ENCODE measurements at regions not wholly inside any gene's neighbourhood (a gene's known extent, or its start where the extent isn't known, plus 50 kb on each side); places are given as distances from the start of the nearest gene placed in this dataset.
"Not testable (repeated sequence)": the region's sequence is repeated elsewhere in the genome, so short reads cannot be mapped to it uniquely, and the experiment has no call there.

GRCh38 chr5:17081142-17081541 is 136.3 kb upstream of the BASP1 start:
- Mint-ChIP-seq H3K36me3 (ENCODE audit: low read depth) (no peaks in the 10 kb centered on the region), H3K4me3 (no peak overlapping the region), H3K27me3 (peaks cover 2% of the 10 kb centered on the region), H3K9me3 (no peaks in the 10 kb centered on the region), H3K27ac (no peak overlapping the region), H3K4me1 (ENCODE audit: low read depth) (no peaks in the 10 kb centered on the region)
- no peak for DNase-seq
- ChIA-PET CTCF (interaction anchor here (0.6 kb wide), 1 partner anchor 290 kb away, joined by 3 read pairs; no protein-coding TSS in a partner anchor), POLR2A (no interaction called here)
- no peak for TF ChIP-seq CTCF (IDR thresholded peaks at IDR 0.05)
- ATAC-seq: no peak
- intact Hi-C loops (cut with micrococcal nuclease): no loop called here

GRCh38 chr5:17083276-17083675 is 134.2 kb upstream of the BASP1 start:
- POLR2A ChIA-PET; H3K27me3 Mint-ChIP-seq; DNase-seq; H3K27ac Mint-ChIP-seq; H3K36me3 Mint-ChIP-seq (ENCODE audit: low read depth); H3K4me3 Mint-ChIP-seq; CTCF ChIA-PET; ATAC-seq; H3K4me1 Mint-ChIP-seq (ENCODE audit: low read depth); intact Hi-C loops (cut with micrococcal nuclease); H3K9me3 Mint-ChIP-seq: not testable (repeated sequence)

GRCh38 chr5:17087035-17087434 is 130.4 kb upstream of the BASP1 start:
- no peak for DNase-seq
- Mint-ChIP-seq H3K27me3 (peaks cover 2% of the 10 kb centered on the region), H3K27ac (no peak overlapping the region), H3K36me3 (ENCODE audit: low read depth) (no peaks in the 10 kb centered on the region), H3K4me1 (ENCODE audit: low read depth) (no peaks in the 10 kb centered on the region), H3K9me3 (peaks cover 1% of the 10 kb centered on the region), H3K4me3 (no peak overlapping the region)
- no peak for TF ChIP-seq CTCF (IDR thresholded peaks at IDR 0.05)
- ChIA-PET POLR2A (no interaction called here), CTCF (no interaction called here)
- intact Hi-C loops (cut with micrococcal nuclease): no loop called here
- ATAC-seq: no peak

- Mint-ChIP-seq H3K9me3 (peaks cover 1% of the 10 kb centered on the region), H3K4me1 (ENCODE audit: low read depth) (no peaks in the 10 kb centered on the region), H3K36me3 (ENCODE audit: low read depth) (no peaks in the 10 kb centered on the region), H3K27ac (no peak overlapping the region), H3K4me3 (no peak overlapping the region), H3K27me3 (peaks cover under 1% of the 10 kb centered on the region)
- no peak for DNase-seq
- ChIA-PET CTCF (no interaction called here), POLR2A (no interaction called here)
- ATAC-seq: no peak
- intact Hi-C loops (cut with micrococcal nuclease): no loop called here
- TF ChIP-seq CTCF (IDR thresholded peaks at IDR 0.05): no peak
Measured at GRCh38 chr5:17088051-17088450, 129.4 kb upstream of the BASP1 start.

GRCh38 chr5:17089001-17089400 is 128.4 kb upstream of the BASP1 start:
- Mint-ChIP-seq H3K4me3 (no peak overlapping the region), H3K9me3 (peaks cover 1% of the 10 kb centered on the region), H3K27me3 (no peaks in the 10 kb centered on the region), H3K36me3 (ENCODE audit: low read depth) (no peaks in the 10 kb centered on the region), H3K4me1 (ENCODE audit: low read depth) (no peaks in the 10 kb centered on the region), H3K27ac (no peak overlapping the region)
- ChIA-PET POLR2A (no interaction called here), CTCF (no interaction called here)
- no peak for TF ChIP-seq CTCF (IDR thresholded peaks at IDR 0.05)
- DNase-seq (no peak), ATAC-seq (no peak)
- intact Hi-C loops (cut with micrococcal nuclease): no loop called here

GRCh38 chr5:17089690-17090089 is 127.7 kb upstream of the BASP1 start:
- no peaks in the 10 kb centered on the region for H3K27me3 Mint-ChIP-seq
- ChIA-PET CTCF (no interaction called here), POLR2A (no interaction called here)
- no peak overlapping the region for H3K27ac Mint-ChIP-seq
- ATAC-seq (no peak), DNase-seq (no peak)
- no peak for TF ChIP-seq CTCF (IDR thresholded peaks at IDR 0.05)
- no peak overlapping the region for H3K4me3 Mint-ChIP-seq
- no peaks in the 10 kb centered on the region for H3K36me3 Mint-ChIP-seq (ENCODE audit: low read depth)
- H3K9me3 Mint-ChIP-seq: peaks cover 1% of the 10 kb centered on the region
- H3K4me1 Mint-ChIP-seq (ENCODE audit: low read depth): no peaks in the 10 kb centered on the region
- intact Hi-C loops (cut with micrococcal nuclease): no loop called here

Data from activated CD8-positive, alpha-beta T cell treated with anti-CD3 and anti-CD28 coated beads for 36 hours (primary cell).